ENCODE measurements at regions not wholly inside any gene's neighbourhood (a gene's known extent, or its start where the extent isn't known, plus 50 kb on each side); places are given as distances from the start of the nearest gene placed in this dataset.

DNA sequence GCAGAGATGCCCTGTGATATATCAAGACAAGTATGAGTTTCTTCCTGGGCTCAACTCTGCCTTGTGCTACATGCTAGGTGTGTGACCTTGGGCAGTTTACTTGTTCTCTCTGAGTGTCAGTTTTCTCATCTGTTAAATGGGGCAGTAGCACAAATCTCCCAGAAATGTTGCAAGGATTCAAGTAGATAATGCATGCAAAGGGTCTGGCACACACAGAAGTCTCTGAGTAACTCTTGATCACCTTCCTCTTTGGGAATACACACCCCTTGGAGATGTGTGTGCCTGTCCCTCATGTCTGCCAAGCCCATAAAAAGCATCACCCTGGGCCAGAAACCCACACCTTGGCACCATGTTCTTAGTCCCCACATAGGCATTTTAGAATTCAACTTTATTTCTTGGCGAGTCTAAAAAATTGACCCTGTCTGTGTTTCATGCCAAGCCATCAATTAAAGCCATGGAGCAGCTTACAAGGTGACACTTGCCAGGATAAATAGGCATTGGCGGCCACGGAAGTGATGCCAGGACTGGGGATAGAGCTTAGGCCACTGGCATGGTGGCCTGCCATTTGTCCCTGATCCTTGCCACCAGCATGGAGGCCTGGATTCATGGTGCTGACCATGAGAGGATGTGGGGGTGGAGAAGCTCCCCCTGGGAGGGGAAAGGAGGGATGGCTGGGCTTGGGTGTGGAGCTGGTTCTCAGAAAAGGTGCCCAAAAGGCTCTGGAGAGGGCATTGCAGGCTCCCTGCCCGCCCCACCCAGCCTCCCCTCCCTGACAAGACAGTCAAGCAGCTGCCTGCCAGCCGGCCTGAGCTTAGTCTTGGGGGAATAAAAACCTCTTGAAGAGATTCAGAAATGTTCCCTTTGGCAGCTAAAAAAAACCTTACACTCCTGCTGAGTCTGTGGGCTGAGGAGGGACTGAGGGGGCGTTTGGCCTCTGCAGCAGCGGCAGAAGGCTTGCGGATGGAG is 118.0 kb upstream of the IPO9 start:
- intact Hi-C loops (cut with DNase I): no loop called here
- FAIRE-seq (no peak), DNase-seq (no peak)
- H3K9ac ChIP-seq (ENCODE audit: low read length in 3 of 3): no peak overlapping the region
- H3K36me3 ChIP-seq (ENCODE audit: control insufficient read depth in 2 of 3, insufficient read depth in 3 of 3, low read length in 3 of 3): no peaks in the 10 kb centered on the region
- peaks cover 0 to 14% (median 12%) of the 10 kb centered on the region in 3 donors for H3K4me1 ChIP-seq (ENCODE audit: control insufficient read depth in 2 of 3, insufficient read depth in 2 of 3, low read depth in 1 of 3, low read length in 3 of 3)
- no peak overlapping the region for H3K27ac ChIP-seq (ENCODE audit: low read depth in 2 of 2, low read length in 2 of 2)
- H3K4me3 ChIP-seq (ENCODE audit: low read length in 3 of 3): no peak overlapping the region
- H3K27me3 ChIP-seq (ENCODE audit: control insufficient read depth, insufficient read depth, low read length): no peaks in the 10 kb centered on the region
- TF ChIP-seq, protein P1, sequence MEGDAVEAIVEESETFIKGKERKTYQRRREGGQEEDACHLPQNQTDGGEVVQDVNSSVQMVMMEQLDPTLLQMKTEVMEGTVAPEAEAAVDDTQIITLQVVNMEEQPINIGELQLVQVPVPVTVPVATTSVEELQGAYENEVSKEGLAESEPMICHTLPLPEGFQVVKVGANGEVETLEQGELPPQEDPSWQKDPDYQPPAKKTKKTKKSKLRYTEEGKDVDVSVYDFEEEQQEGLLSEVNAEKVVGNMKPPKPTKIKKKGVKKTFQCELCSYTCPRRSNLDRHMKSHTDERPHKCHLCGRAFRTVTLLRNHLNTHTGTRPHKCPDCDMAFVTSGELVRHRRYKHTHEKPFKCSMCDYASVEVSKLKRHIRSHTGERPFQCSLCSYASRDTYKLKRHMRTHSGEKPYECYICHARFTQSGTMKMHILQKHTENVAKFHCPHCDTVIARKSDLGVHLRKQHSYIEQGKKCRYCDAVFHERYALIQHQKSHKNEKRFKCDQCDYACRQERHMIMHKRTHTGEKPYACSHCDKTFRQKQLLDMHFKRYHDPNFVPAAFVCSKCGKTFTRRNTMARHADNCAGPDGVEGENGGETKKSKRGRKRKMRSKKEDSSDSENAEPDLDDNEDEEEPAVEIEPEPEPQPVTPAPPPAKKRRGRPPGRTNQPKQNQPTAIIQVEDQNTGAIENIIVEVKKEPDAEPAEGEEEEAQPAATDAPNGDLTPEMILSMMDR (IDR thresholded peaks at IDR 0.05; ENCODE audit: borderline replicate concordance, extremely low read depth, insufficient read depth): no peak
- H3K9me3 ChIP-seq (ENCODE audit: control insufficient read depth in 2 of 3, insufficient read depth in 1 of 3, low read length in 3 of 3): no peaks in the 10 kb centered on the region

DNA sequence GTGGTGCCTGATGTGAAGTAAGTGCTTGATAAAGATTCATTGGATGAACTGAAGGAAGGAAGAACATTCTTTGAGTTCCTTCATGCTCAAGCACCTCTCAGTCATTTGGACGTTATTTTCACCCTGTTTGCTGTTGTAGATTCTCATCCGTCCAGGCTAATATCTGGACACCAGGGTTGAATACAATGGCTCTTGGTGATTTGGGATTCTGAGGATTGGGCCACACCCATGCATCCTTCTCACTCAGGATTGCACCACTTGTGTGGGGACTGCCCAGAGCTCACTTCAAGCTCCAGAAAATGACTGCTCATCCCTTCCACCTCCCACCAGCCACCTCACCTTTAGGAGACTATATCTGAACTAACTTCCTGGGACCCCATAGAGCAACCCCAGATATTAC is 117.1 kb upstream of the IPO9 start:
- H3K27ac ChIP-seq (ENCODE audit: low read depth in 2 of 2, low read length in 2 of 2): no peak overlapping the region
- DNase-seq (no peak), FAIRE-seq (no peak)
- H3K36me3 ChIP-seq (ENCODE audit: control insufficient read depth in 2 of 3, insufficient read depth in 3 of 3, low read length in 3 of 3): no peaks in the 10 kb centered on the region
- peaks cover 0 to 14% (median 12%) of the 10 kb centered on the region in 3 donors for H3K4me1 ChIP-seq (ENCODE audit: control insufficient read depth in 2 of 3, insufficient read depth in 2 of 3, low read depth in 1 of 3, low read length in 3 of 3)
- no peak overlapping the region for H3K4me3 ChIP-seq (ENCODE audit: low read length in 3 of 3)
- no peaks in the 10 kb centered on the region for H3K27me3 ChIP-seq (ENCODE audit: control insufficient read depth, insufficient read depth, low read length)
- intact Hi-C loops (cut with DNase I): no loop called here
- H3K9ac ChIP-seq (ENCODE audit: low read length in 3 of 3): no peak overlapping the region
- H3K9me3 ChIP-seq (ENCODE audit: control insufficient read depth in 2 of 3, insufficient read depth in 1 of 3, low read length in 3 of 3): no peaks in the 10 kb centered on the region
- TF ChIP-seq, protein P1 (IDR thresholded peaks at IDR 0.05; ENCODE audit: borderline replicate concordance, extremely low read depth, insufficient read depth): no peak

DNA sequence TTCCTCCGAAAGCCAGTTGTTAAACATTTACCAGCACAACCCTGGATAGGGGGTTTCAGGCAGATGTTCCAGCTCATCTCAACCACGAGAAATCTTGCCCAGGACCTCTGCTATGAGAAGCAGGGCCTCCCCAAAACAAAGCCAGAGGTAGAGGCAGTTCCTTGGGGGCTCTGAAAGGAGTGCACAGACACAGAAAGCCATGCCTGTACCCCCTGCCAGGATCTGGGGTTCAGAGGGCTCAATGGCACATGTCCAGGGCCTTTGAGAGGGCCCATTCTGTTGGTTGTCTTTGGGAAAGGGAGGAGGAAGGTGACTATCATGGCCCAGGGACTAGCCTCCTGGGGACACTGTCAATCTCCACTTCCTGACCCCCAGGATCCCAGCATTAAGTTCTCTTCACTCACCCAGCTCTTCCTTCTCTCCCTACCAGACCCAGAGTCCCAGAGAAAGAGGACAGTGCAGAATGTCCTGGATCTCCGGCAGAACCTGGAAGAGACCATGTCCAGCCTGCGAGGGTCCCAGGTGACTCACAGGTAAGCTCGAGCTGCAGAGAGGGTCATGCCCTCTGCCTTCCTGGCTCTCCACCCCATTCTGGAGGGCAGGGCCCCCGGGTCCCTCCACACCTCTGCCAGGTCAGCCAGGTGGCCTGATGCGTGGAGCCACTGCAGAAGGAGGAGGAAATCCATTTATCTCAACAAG is 116.4 kb upstream of the IPO9 start:
- no peak overlapping the region for H3K4me3 ChIP-seq (ENCODE audit: low read length in 3 of 3)
- no peaks in the 10 kb centered on the region for H3K9me3 ChIP-seq (ENCODE audit: control insufficient read depth in 2 of 3, insufficient read depth in 1 of 3, low read length in 3 of 3)
- no peaks in the 10 kb centered on the region for H3K36me3 ChIP-seq (ENCODE audit: control insufficient read depth in 2 of 3, insufficient read depth in 3 of 3, low read length in 3 of 3)
- H3K4me1 ChIP-seq (ENCODE audit: control insufficient read depth in 2 of 3, insufficient read depth in 2 of 3, low read depth in 1 of 3, low read length in 3 of 3): peaks cover 0 to 14% (median 12%) of the 10 kb centered on the region in 3 donors
- DNase-seq (no peak), FAIRE-seq (no peak)
- TF ChIP-seq, protein P1 (IDR thresholded peaks at IDR 0.05; ENCODE audit: borderline replicate concordance, extremely low read depth, insufficient read depth): no peak
- H3K9ac ChIP-seq (ENCODE audit: low read length in 3 of 3): no peak overlapping the region
- no peaks in the 10 kb centered on the region for H3K27me3 ChIP-seq (ENCODE audit: control insufficient read depth, insufficient read depth, low read length)
- H3K27ac ChIP-seq (ENCODE audit: low read depth in 2 of 2, low read length in 2 of 2): peak overlapping the region; percentile 67 to 85
- intact Hi-C loops (cut with DNase I): no loop called here
